Endothelial cell (in vitro differentiated cells): ENCODE measurements at regions not wholly inside any gene's neighbourhood (a gene's known extent, or its start where the extent isn't known, plus 50 kb on each side); places are given as distances from the start of the nearest gene placed in this dataset.

Experiments
- DNase-seq: peaks from one replicate; pipeline ENCODE4 v3.0.0; 2021; ENCODE audit warnings: low spot score
- H3K27ac Mint-ChIP-seq: one replicate; pipeline ENCODE4 v1.8.0; 2021; ENCODE audit warnings: mixed read lengths, inconsistent platforms; ENCODE audit not compliant: unreplicated experiment
- H3K27me3 Mint-ChIP-seq: one replicate; pipeline ENCODE4 v1.8.0; 2021; ENCODE audit warnings: mild to moderate bottlenecking, moderate library complexity, mixed read lengths, inconsistent platforms; ENCODE audit not compliant: unreplicated experiment
- H3K36me3 Mint-ChIP-seq: one replicate; pipeline ENCODE4 v1.8.0; 2021; ENCODE audit warnings: mild to moderate bottlenecking, low read depth, mixed read lengths, inconsistent platforms; ENCODE audit not compliant: unreplicated experiment
- H3K4me1 Mint-ChIP-seq: one replicate; pipeline ENCODE4 v1.8.0; 2021; ENCODE audit warnings: mild to moderate bottlenecking, mixed read lengths, inconsistent platforms; ENCODE audit not compliant: unreplicated experiment
- H3K4me3 Mint-ChIP-seq: one replicate; pipeline ENCODE4 v1.8.0; 2021; ENCODE audit warnings: mild to moderate bottlenecking, mixed read lengths, inconsistent platforms; ENCODE audit not compliant: unreplicated experiment
- H3K9me3 Mint-ChIP-seq: one replicate; pipeline ENCODE4 v1.8.0; 2021; ENCODE audit warnings: mixed read lengths, inconsistent platforms; ENCODE audit not compliant: unreplicated experiment
- CTCF ChIP-seq: fragments of 200-600 bp; sonication (generic); IDR thresholded peaks from one replicate; pipeline ENCODE4 v1.5.0; 2021; ENCODE audit warnings: antibody characterized with exemption; ENCODE audit not compliant: unreplicated experiment

GRCh38 chr3:153079386-153079785 is 82.6 kb upstream of the RAP2B start:
- Mint-ChIP-seq H3K9me3 (no peaks in the 10 kb centered on the region), H3K4me1 (peaks cover 10% of the 10 kb centered on the region)

GRCh38 chr3:153080778-153081240 is 81.2 kb upstream of the RAP2B start:
- no peak for DNase-seq
- Mint-ChIP-seq H3K27me3 (peaks cover 2% of the 10 kb centered on the region), H3K36me3 (no peaks in the 10 kb centered on the region), H3K4me3 (no peak overlapping the region), H3K27ac (no peak overlapping the region), H3K9me3 (no peaks in the 10 kb centered on the region), H3K4me1 (peaks cover 15% of the 10 kb centered on the region)
- no peak for TF ChIP-seq CTCF

More at GRCh38 chr3:153079386-153079785, 82.6 kb upstream of the RAP2B start:
- Mint-ChIP-seq H3K27ac (no peak overlapping the region), H3K36me3 (no peaks in the 10 kb centered on the region), H3K4me3 (no peak overlapping the region), H3K27me3 (peaks cover 5% of the 10 kb centered on the region)
- TF ChIP-seq CTCF, result no peak
- DNase-seq, result no peak

GRCh38 chr3:153084431-153084830 is 77.6 kb upstream of the RAP2B start:
- peak overlapping the region; percentile 98 for H3K27ac Mint-ChIP-seq
- no peaks in the 10 kb centered on the region for H3K9me3 Mint-ChIP-seq
- DNase-seq, result no peak
- TF ChIP-seq CTCF, result no peak
- no peaks in the 10 kb centered on the region for H3K36me3 Mint-ChIP-seq
- H3K4me3 Mint-ChIP-seq, result no peak overlapping the region
- peaks cover 24% of the 10 kb centered on the region for H3K4me1 Mint-ChIP-seq
- peaks cover 4% of the 10 kb centered on the region for H3K27me3 Mint-ChIP-seq

- H3K4me1 Mint-ChIP-seq, result peaks cover 24% of the 10 kb centered on the region
- no peak for DNase-seq
- no peak overlapping the region for H3K4me3 Mint-ChIP-seq
- H3K9me3 Mint-ChIP-seq, result no peaks in the 10 kb centered on the region
- H3K36me3 Mint-ChIP-seq, result no peaks in the 10 kb centered on the region
- peaks cover 2% of the 10 kb centered on the region for H3K27me3 Mint-ChIP-seq
- H3K27ac Mint-ChIP-seq, result no peak overlapping the region
- no peak for TF ChIP-seq CTCF
Observed at GRCh38 chr3:153087595-153088566, 74.1 kb upstream of the RAP2B start.

DNA sequence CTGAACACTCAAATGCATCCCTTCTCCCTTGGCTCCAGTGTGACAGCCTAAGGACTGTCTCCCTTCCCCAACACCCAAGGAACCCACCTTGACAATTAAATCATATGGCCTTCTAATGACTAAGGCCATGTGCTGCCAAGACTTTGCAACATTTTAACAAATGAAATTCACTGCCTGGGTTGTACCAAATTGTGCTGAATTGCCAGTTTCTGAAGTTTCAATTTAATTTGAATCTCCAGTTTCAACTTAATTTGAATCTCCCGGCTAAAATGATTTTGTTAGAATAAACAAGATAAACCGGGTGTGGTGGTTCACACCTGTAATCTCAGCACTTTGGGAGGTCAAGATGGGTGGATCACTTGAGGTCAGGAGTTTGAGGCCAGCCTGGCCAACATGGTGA is 72.4 kb upstream of the RAP2B start:
- H3K27me3 Mint-ChIP-seq, result peaks cover 2% of the 10 kb centered on the region
- H3K27ac Mint-ChIP-seq, result no peak overlapping the region
- no peaks in the 10 kb centered on the region for H3K9me3 Mint-ChIP-seq
- no peak overlapping the region for H3K4me3 Mint-ChIP-seq
- no peaks in the 10 kb centered on the region for H3K36me3 Mint-ChIP-seq
- TF ChIP-seq CTCF, result no peak
- H3K4me1 Mint-ChIP-seq, result peaks cover 12% of the 10 kb centered on the region
- no peak for DNase-seq
